Right atrium auricular region (tissue), 2 donors: ENCODE measurements at regions not wholly inside any gene's neighbourhood (a gene's known extent, or its start where the extent isn't known, plus 50 kb on each side); places are given as distances from the start of the nearest gene placed in this dataset.
A peak's percentile ranks its signal among the peaks of the same experiment; 100 is the strongest.

Source experiments
- DNase-seq: peaks from one replicate; pipeline ENCODE4 v3.0.0-alpha.2; 2019; ENCODE audit warnings: low spot score
- H3K27ac ChIP-seq, 2 donors: fragments of 200-600 bp; sonication (generic); 1 replicate in 1 of 2; 2 replicates in 1 of 2; pipeline ENCODE4 v1.5.1; 2016 to 2019
- H3K27me3 ChIP-seq, 2 donors: fragments of 200-600 bp; sonication (generic); one replicate each; pipeline versions ENCODE4 v1.5.1 to v1.6.0; 2017 to 2019
- H3K36me3 ChIP-seq: fragments of 200-600 bp; sonication (generic); one replicate; pipeline ENCODE4 v1.5.1; 2016
- H3K4me1 ChIP-seq, 2 donors: fragments of 200-600 bp; sonication (generic); one replicate each; pipeline versions ENCODE4 v1.5.1 to v1.6.0; 2017 to 2019
- H3K4me3 ChIP-seq, 2 donors: fragments of 200-600 bp; sonication (generic); 1 replicate in 1 of 2; 2 replicates in 1 of 2; pipeline ENCODE4 v1.5.1; 2017 to 2019; ENCODE audit warnings: mild to moderate bottlenecking in 1 of 2, moderate library complexity in 1 of 2
- H3K9me3 ChIP-seq, 2 donors: fragments of 200-600 bp; sonication (generic); one replicate each; pipeline ENCODE4 v1.5.1; 2019
- CTCF ChIP-seq, 2 donors: fragments of 200-600 bp; sonication (generic); IDR thresholded peaks; one replicate each; pipeline ENCODE4 v1.5.1; 2019; ENCODE audit warnings: antibody characterized with exemption in 2 of 2

GRCh38 chr6:99178168-99178567 is 171.3 kb downstream of the FAXC start:
- TF ChIP-seq CTCF (IDR thresholded peaks at IDR 0.05), result no peak
- Histone ChIP-seq H3K9me3 (peaks cover 0 to 18% of the 10 kb centered on the region in 2 donors), H3K4me1 (no peaks in the 10 kb centered on the region), H3K4me3 (no peak overlapping the region), H3K36me3 (no peaks in the 10 kb centered on the region), H3K27ac (no peak overlapping the region), H3K27me3 (no peaks in the 10 kb centered on the region)
- no peak for DNase-seq

GRCh38 chr6:99177736-99178135 is 171.7 kb downstream of the FAXC start:
- no peak overlapping the region for H3K27ac ChIP-seq
- no peak overlapping the region for H3K4me3 ChIP-seq
- peaks cover 0 to 18% of the 10 kb centered on the region in 2 donors for H3K9me3 ChIP-seq
- H3K36me3 ChIP-seq, result no peaks in the 10 kb centered on the region
- H3K27me3 ChIP-seq, result no peaks in the 10 kb centered on the region
- TF ChIP-seq CTCF (IDR thresholded peaks at IDR 0.05), result no peak
- no peaks in the 10 kb centered on the region for H3K4me1 ChIP-seq
- no peak for DNase-seq

GRCh38 chr6:99165838-99166237 is 183.6 kb downstream of the FAXC start:
- H3K36me3 ChIP-seq, result no peaks in the 10 kb centered on the region
- H3K4me1 ChIP-seq, result no peaks in the 10 kb centered on the region
- no peak for TF ChIP-seq CTCF (IDR thresholded peaks at IDR 0.05)
- no peaks in the 10 kb centered on the region for H3K27me3 ChIP-seq
- DNase-seq, result no peak
- no peaks in the 10 kb centered on the region for H3K9me3 ChIP-seq
- no peak overlapping the region for H3K27ac ChIP-seq
- H3K4me3 ChIP-seq, result no peak overlapping the region

GRCh38 chr6:99152347-99152643 is 197.2 kb downstream of the FAXC start:
- Histone ChIP-seq H3K36me3 (no peaks in the 10 kb centered on the region), H3K9me3 (no peaks in the 10 kb centered on the region), H3K4me3 (no peak overlapping the region), H3K27me3 (no peaks in the 10 kb centered on the region), H3K4me1 (no peaks in the 10 kb centered on the region), H3K27ac (no peak overlapping the region)
- DNase-seq, result no peak
- TF ChIP-seq CTCF (IDR thresholded peaks at IDR 0.05), result no peak

GRCh38 chr6:99151634-99152346 is 197.7 kb downstream of the FAXC start:
- no peak overlapping the region for H3K4me3 ChIP-seq
- peak in 1 of 2 donors; percentile 64 for TF ChIP-seq CTCF (IDR thresholded peaks at IDR 0.05)
- no peaks in the 10 kb centered on the region for H3K4me1 ChIP-seq
- no peaks in the 10 kb centered on the region for H3K36me3 ChIP-seq
- no peak for DNase-seq
- H3K27me3 ChIP-seq, result no peaks in the 10 kb centered on the region
- H3K27ac ChIP-seq, result no peak overlapping the region
- H3K9me3 ChIP-seq, result no peaks in the 10 kb centered on the region

DNA sequence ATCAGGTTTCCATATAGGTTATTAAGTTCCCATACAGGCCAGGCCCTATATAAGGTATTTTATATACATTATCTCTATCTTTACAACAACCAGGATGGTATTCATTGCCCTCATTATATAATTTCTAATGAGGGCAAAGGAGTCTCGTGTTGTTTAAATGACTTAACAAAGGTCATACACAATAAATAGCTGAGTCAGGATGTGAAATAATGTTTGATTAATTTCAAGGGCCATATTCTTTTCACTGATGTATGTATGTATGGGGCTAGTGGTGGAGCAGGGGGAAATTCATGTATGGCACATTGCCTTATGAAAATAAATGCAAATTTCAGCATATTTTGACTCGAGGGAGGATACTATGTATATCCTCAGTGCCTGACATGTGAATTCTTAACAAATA is 200.7 kb downstream of the FAXC start:
- no peaks in the 10 kb centered on the region for H3K4me1 ChIP-seq
- H3K4me3 ChIP-seq, result no peak overlapping the region
- TF ChIP-seq CTCF (IDR thresholded peaks at IDR 0.05), result no peak
- no peaks in the 10 kb centered on the region for H3K36me3 ChIP-seq
- no peaks in the 10 kb centered on the region for H3K9me3 ChIP-seq
- H3K27me3 ChIP-seq, result no peaks in the 10 kb centered on the region
- no peak for DNase-seq
- no peak overlapping the region for H3K27ac ChIP-seq
